Parathyroid adenoma (tissue), 2 donors: ENCODE measurements at regions not wholly inside any gene's neighbourhood (a gene's known extent, or its start where the extent isn't known, plus 50 kb on each side); places are given as distances from the start of the nearest gene placed in this dataset.
A peak's percentile ranks its signal among the peaks of the same experiment; 100 is the strongest.

Experiments used
- H2AFZ ChIP-seq: fragments of 300-600 bp; sonication (generic); one replicate; pipeline ENCODE4 v1.7.0; 2017; ENCODE audit warnings: antibody characterized with exemption, mild to moderate bottlenecking
- H3K27ac ChIP-seq: fragments of 300-600 bp; sonication (generic); one replicate; pipeline ENCODE4 v1.7.0; 2017
- H3K27me3 ChIP-seq: fragments of 300-600 bp; sonication (generic); one replicate; pipeline ENCODE4 v1.7.0; 2017; ENCODE audit warnings: low read length; ENCODE audit not compliant: control insufficient read depth, insufficient read depth
- H3K36me3 ChIP-seq: fragments of 300-600 bp; sonication (generic); one replicate; pipeline ENCODE4 v1.7.0; 2017; ENCODE audit warnings: low read length; ENCODE audit not compliant: control insufficient read depth, insufficient read depth
- H3K4me1 ChIP-seq: fragments of 300-600 bp; sonication (generic); one replicate; pipeline ENCODE4 v1.7.0; 2017; ENCODE audit warnings: control low read depth
- H3K4me2 ChIP-seq: fragments of 300-600 bp; sonication (generic); one replicate; pipeline ENCODE4 v1.7.0; 2017; ENCODE audit warnings: low read length
- H3K4me3 ChIP-seq: fragments of 300-600 bp; sonication (generic); one replicate; pipeline ENCODE4 v1.7.0; 2017; ENCODE audit warnings: low read depth, low read length
- H3K79me2 ChIP-seq: fragments of 300-600 bp; sonication (generic); one replicate; pipeline ENCODE4 v1.7.0; 2017; ENCODE audit warnings: control low read depth
- H3K9ac ChIP-seq: fragments of 300-600 bp; sonication (generic); one replicate; pipeline ENCODE4 v1.7.0; 2017; ENCODE audit warnings: mild to moderate bottlenecking
- H3K9me3 ChIP-seq: fragments of 300-600 bp; sonication (generic); one replicate; pipeline ENCODE4 v1.7.0; 2017; ENCODE audit warnings: low read length; ENCODE audit not compliant: control insufficient read depth
- TF ChIP-seq, protein P1 (sequence below): fragments of 300-600 bp; sonication (generic); IDR thresholded peaks from one replicate; pipeline ENCODE4 v1.7.0; 2017; ENCODE audit warnings: antibody characterized with exemption, mild to moderate bottlenecking
- donor health status: primary hyperparathyroidism.

GRCh38 chr18:78814766-78815165 lies 164.9 kb upstream of the SALL3 start:
- Histone ChIP-seq H3K4me3 (no peak overlapping the region), H3K4me1 (no peaks in the 10 kb centered on the region), H3K9me3 (no peaks in the 10 kb centered on the region), H2AFZ (no peak overlapping the region), H3K4me2 (peak overlapping the region; percentile 25), H3K27me3 (peaks cover 5% of the 10 kb centered on the region), H3K36me3 (no peaks in the 10 kb centered on the region), H3K27ac (no peak overlapping the region), H3K9ac (no peak overlapping the region), H3K79me2 (no peaks in the 10 kb centered on the region)
- TF ChIP-seq, protein P1, sequence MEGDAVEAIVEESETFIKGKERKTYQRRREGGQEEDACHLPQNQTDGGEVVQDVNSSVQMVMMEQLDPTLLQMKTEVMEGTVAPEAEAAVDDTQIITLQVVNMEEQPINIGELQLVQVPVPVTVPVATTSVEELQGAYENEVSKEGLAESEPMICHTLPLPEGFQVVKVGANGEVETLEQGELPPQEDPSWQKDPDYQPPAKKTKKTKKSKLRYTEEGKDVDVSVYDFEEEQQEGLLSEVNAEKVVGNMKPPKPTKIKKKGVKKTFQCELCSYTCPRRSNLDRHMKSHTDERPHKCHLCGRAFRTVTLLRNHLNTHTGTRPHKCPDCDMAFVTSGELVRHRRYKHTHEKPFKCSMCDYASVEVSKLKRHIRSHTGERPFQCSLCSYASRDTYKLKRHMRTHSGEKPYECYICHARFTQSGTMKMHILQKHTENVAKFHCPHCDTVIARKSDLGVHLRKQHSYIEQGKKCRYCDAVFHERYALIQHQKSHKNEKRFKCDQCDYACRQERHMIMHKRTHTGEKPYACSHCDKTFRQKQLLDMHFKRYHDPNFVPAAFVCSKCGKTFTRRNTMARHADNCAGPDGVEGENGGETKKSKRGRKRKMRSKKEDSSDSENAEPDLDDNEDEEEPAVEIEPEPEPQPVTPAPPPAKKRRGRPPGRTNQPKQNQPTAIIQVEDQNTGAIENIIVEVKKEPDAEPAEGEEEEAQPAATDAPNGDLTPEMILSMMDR: no peak

DNA sequence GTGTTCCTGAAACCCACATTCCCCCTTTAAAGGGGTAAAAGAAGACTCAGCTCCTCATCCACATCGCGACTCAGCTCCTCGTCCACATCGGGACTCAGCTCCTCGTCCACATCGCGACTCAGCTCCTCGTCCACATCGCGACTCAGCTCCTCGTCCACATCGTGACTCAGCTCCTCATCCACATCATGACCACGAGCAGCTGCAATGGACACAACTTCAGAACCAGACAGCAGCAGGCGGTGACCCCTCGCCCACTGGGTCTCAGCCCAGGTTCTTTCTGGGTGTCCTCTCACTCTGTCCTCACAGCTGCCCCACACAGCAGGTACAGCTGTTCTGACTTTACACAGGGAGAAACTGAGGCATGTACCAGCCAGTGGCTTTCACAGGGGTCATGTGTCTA lies 163.5 kb upstream of the SALL3 start:
- H3K27me3 ChIP-seq: peaks cover 5% of the 10 kb centered on the region

DNA sequence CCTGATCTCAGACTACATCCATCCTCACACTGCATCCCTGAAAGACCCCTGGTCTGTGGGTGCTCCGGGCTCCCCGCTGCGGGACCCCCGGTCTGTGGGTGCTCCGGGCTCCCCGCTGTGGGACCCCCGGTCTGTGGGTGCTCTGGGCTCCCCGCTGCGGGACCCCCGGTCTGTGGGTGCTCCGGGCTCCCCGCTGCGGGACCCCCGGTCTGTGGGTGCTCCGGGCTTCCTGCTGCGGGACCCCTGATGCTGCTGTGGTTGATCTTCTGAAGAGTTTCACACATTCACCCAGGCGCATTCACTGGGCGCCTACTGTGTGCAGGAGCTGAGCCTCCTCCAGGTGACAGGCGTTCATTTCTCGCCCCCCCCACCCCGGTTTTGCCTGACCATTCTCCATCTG lies 162.7 kb upstream of the SALL3 start:
- H3K9ac ChIP-seq: no peak overlapping the region
- no peaks in the 10 kb centered on the region for H3K36me3 ChIP-seq
- H3K9me3 ChIP-seq: no peaks in the 10 kb centered on the region
- no peak overlapping the region for H3K4me2 ChIP-seq
- H2AFZ ChIP-seq: no peak overlapping the region
- TF ChIP-seq, protein P1: no peak
- no peaks in the 10 kb centered on the region for H3K79me2 ChIP-seq
- H3K4me3 ChIP-seq: no peak overlapping the region
- H3K27ac ChIP-seq: no peak overlapping the region
- peaks cover 5% of the 10 kb centered on the region for H3K27me3 ChIP-seq
- H3K4me1 ChIP-seq: no peaks in the 10 kb centered on the region

More for the DNA sequence above, 163.5 kb upstream of the SALL3 start:
- Histone ChIP-seq H3K4me2 (no peak overlapping the region), H3K36me3 (no peaks in the 10 kb centered on the region), H3K27ac (no peak overlapping the region), H3K9me3 (no peaks in the 10 kb centered on the region), H3K4me1 (no peaks in the 10 kb centered on the region), H3K79me2 (no peaks in the 10 kb centered on the region), H3K4me3 (no peak overlapping the region), H2AFZ (no peak overlapping the region), H3K9ac (no peak overlapping the region)
- TF ChIP-seq, protein P1: no peak

DNA sequence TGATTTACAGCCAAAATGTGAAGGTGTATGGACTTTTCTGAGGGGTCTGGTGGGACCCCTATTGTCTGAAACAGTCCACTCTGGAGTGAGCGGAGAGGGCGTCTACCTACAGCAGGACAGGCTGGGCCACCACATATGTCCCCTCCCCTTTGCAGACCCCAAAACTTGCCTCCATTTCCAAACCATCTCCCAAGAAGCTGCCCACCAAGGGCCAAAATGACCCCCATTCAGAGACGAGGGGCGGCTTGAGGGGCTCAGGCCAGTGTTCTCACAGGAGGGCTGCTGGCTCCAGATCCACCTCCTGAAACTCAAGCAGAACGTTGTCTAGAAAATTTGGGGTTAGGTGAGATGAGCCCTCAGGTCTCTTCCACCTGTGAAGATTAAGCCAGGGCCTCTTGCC lies 161.1 kb upstream of the SALL3 start:
- H3K4me2 ChIP-seq: no peak overlapping the region
- no peaks in the 10 kb centered on the region for H3K9me3 ChIP-seq
- H2AFZ ChIP-seq: no peak overlapping the region
- no peaks in the 10 kb centered on the region for H3K4me1 ChIP-seq
- no peak overlapping the region for H3K9ac ChIP-seq
- no peaks in the 10 kb centered on the region for H3K36me3 ChIP-seq
- H3K79me2 ChIP-seq: no peaks in the 10 kb centered on the region
- H3K27me3 ChIP-seq: no peaks in the 10 kb centered on the region
- TF ChIP-seq, protein P1: no peak
- H3K27ac ChIP-seq: no peak overlapping the region
- H3K4me3 ChIP-seq: no peak overlapping the region

GRCh38 chr18:78818961-78819360 lies 160.7 kb upstream of the SALL3 start:
- Histone ChIP-seq H3K27me3 (no peaks in the 10 kb centered on the region), H3K9ac (no peak overlapping the region), H2AFZ (no peak overlapping the region), H3K36me3 (no peaks in the 10 kb centered on the region), H3K4me1 (no peaks in the 10 kb centered on the region), H3K27ac (no peak overlapping the region), H3K9me3 (no peaks in the 10 kb centered on the region), H3K4me2 (no peak overlapping the region), H3K4me3 (no peak overlapping the region), H3K79me2 (no peaks in the 10 kb centered on the region)
- TF ChIP-seq, protein P1: no peak
